ENCODE measurements at regions not wholly inside any gene's neighbourhood (a gene's known extent, or its start where the extent isn't known, plus 50 kb on each side); places are given as distances from the start of the nearest gene placed in this dataset.
"Not testable (repeated sequence)": the region's sequence is repeated elsewhere in the genome, so short reads cannot be mapped to it uniquely, and the experiment has no call there.

- H3K27ac ChIP-seq (ENCODE audit: insufficient read depth in 1 of 2, low read depth in 1 of 2, low read length in 2 of 2, poor library complexity in 1 of 2, severe bottlenecking in 2 of 2), result no peak overlapping the region
- no peaks in the 10 kb centered on the region for H3K4me1 ChIP-seq (ENCODE audit: control extremely low read depth in 1 of 4, control insufficient read depth in 4 of 4, insufficient read depth in 4 of 4, low read length in 3 of 4)
- no peaks in the 10 kb centered on the region for H3K36me3 ChIP-seq (ENCODE audit: control insufficient read depth in 4 of 4, insufficient read depth in 4 of 4, low read length in 3 of 4)
- DNase-seq, result no peak
- H3K9me3 ChIP-seq (ENCODE audit: control extremely low read depth in 1 of 5, control insufficient read depth in 4 of 5, insufficient read depth in 2 of 5, low read depth in 1 of 5, low read length in 4 of 5), result no peaks in the 10 kb centered on the region
- ChIA-PET POLR2A (no interaction called here), CTCF (no interaction called here)
- H3K27me3 ChIP-seq (replicated peaks in 2 of 5; ENCODE audit: control insufficient read depth in 4 of 5, insufficient read depth in 5 of 5, low read length in 4 of 5), result no peaks in the 10 kb centered on the region
- WGBS (ENCODE audit: insufficient coverage), result 100% methylated on average over 2 of the region's 4 CpGs
- H3K4me3 ChIP-seq (ENCODE audit: control insufficient read depth in 1 of 7, extremely low read depth in 1 of 7, insufficient read depth in 4 of 7, low read depth in 2 of 7, low read length in 6 of 7), result no peak overlapping the region
Measured at GRCh38 chr16:60407034-60407433, 1629.2 kb downstream of the CDH8 start.

GRCh38 chr16:60405286-60405685, 1631.0 kb downstream of the CDH8 start:
- ChIA-PET CTCF (interaction anchor here (0.6 kb wide), 1 partner anchor 12 kb away, joined by 3 read pairs; no protein-coding TSS in a partner anchor), POLR2A (no interaction called here)
- Histone ChIP-seq H3K4me1 (ENCODE audit: control extremely low read depth in 1 of 4, control insufficient read depth in 4 of 4, insufficient read depth in 4 of 4, low read length in 3 of 4) (no peaks in the 10 kb centered on the region), H3K4me3 (ENCODE audit: control insufficient read depth in 1 of 7, extremely low read depth in 1 of 7, insufficient read depth in 4 of 7, low read depth in 2 of 7, low read length in 6 of 7) (no peak overlapping the region), H3K9me3 (ENCODE audit: control extremely low read depth in 1 of 5, control insufficient read depth in 4 of 5, insufficient read depth in 2 of 5, low read depth in 1 of 5, low read length in 4 of 5) (no peaks in the 10 kb centered on the region), H3K27ac (ENCODE audit: insufficient read depth in 1 of 2, low read depth in 1 of 2, low read length in 2 of 2, poor library complexity in 1 of 2, severe bottlenecking in 2 of 2) (no peak overlapping the region), H3K36me3 (ENCODE audit: control insufficient read depth in 4 of 4, insufficient read depth in 4 of 4, low read length in 3 of 4) (no peaks in the 10 kb centered on the region), H3K27me3 (replicated peaks in 2 of 5; ENCODE audit: control insufficient read depth in 4 of 5, insufficient read depth in 5 of 5, low read length in 4 of 5) (no peaks in the 10 kb centered on the region)
- WGBS (ENCODE audit: insufficient coverage), result no CpG with 5 or more reads among the region's 2 CpGs
- no peak for DNase-seq

- no peak for DNase-seq
- ChIA-PET POLR2A (no interaction called here), CTCF (no interaction called here)
- no peaks in the 10 kb centered on the region for H3K4me1 ChIP-seq (ENCODE audit: control extremely low read depth in 1 of 4, control insufficient read depth in 4 of 4, insufficient read depth in 4 of 4, low read length in 3 of 4)
- no peaks in the 10 kb centered on the region for H3K27me3 ChIP-seq (replicated peaks in 2 of 5; ENCODE audit: control insufficient read depth in 4 of 5, insufficient read depth in 5 of 5, low read length in 4 of 5)
- H3K27ac ChIP-seq (ENCODE audit: insufficient read depth in 1 of 2, low read depth in 1 of 2, low read length in 2 of 2, poor library complexity in 1 of 2, severe bottlenecking in 2 of 2), result no peak overlapping the region
- H3K9me3 ChIP-seq (ENCODE audit: control extremely low read depth in 1 of 5, control insufficient read depth in 4 of 5, insufficient read depth in 2 of 5, low read depth in 1 of 5, low read length in 4 of 5), result no peaks in the 10 kb centered on the region
- 100% methylated on average over 1 of the region's 3 CpGs for WGBS (ENCODE audit: insufficient coverage)
- H3K36me3 ChIP-seq (ENCODE audit: control insufficient read depth in 4 of 4, insufficient read depth in 4 of 4, low read length in 3 of 4), result no peaks in the 10 kb centered on the region
- no peak overlapping the region for H3K4me3 ChIP-seq (ENCODE audit: control insufficient read depth in 1 of 7, extremely low read depth in 1 of 7, insufficient read depth in 4 of 7, low read depth in 2 of 7, low read length in 6 of 7)
Measured at GRCh38 chr16:60404401-60404800, 1631.8 kb downstream of the CDH8 start.

- H3K27ac ChIP-seq (ENCODE audit: insufficient read depth in 1 of 2, low read depth in 1 of 2, low read length in 2 of 2, poor library complexity in 1 of 2, severe bottlenecking in 2 of 2); CTCF ChIA-PET; H3K4me1 ChIP-seq (ENCODE audit: control extremely low read depth in 1 of 4, control insufficient read depth in 4 of 4, insufficient read depth in 4 of 4, low read length in 3 of 4); H3K36me3 ChIP-seq (ENCODE audit: control insufficient read depth in 4 of 4, insufficient read depth in 4 of 4, low read length in 3 of 4); DNase-seq; POLR2A ChIA-PET; H3K27me3 ChIP-seq (replicated peaks in 2 of 5; ENCODE audit: control insufficient read depth in 4 of 5, insufficient read depth in 5 of 5, low read length in 4 of 5); H3K4me3 ChIP-seq (ENCODE audit: control insufficient read depth in 1 of 7, extremely low read depth in 1 of 7, insufficient read depth in 4 of 7, low read depth in 2 of 7, low read length in 6 of 7); H3K9me3 ChIP-seq (ENCODE audit: control extremely low read depth in 1 of 5, control insufficient read depth in 4 of 5, insufficient read depth in 2 of 5, low read depth in 1 of 5, low read length in 4 of 5): not testable (repeated sequence)
- WGBS (ENCODE audit: insufficient coverage), result 97% methylated on average over 6 of the region's 9 CpGs
Measured at GRCh38 chr16:60402941-60403340, 1633.3 kb downstream of the CDH8 start.

- CTCF ChIA-PET, result no interaction called here
- Histone ChIP-seq H3K4me3 (ENCODE audit: control insufficient read depth in 1 of 7, extremely low read depth in 1 of 7, insufficient read depth in 4 of 7, low read depth in 2 of 7, low read length in 6 of 7) (no peak overlapping the region), H3K9me3 (ENCODE audit: control extremely low read depth in 1 of 5, control insufficient read depth in 4 of 5, insufficient read depth in 2 of 5, low read depth in 1 of 5, low read length in 4 of 5) (no peaks in the 10 kb centered on the region), H3K27me3 (replicated peaks in 2 of 5; ENCODE audit: control insufficient read depth in 4 of 5, insufficient read depth in 5 of 5, low read length in 4 of 5) (no peaks in the 10 kb centered on the region), H3K36me3 (ENCODE audit: control insufficient read depth in 4 of 4, insufficient read depth in 4 of 4, low read length in 3 of 4) (no peaks in the 10 kb centered on the region), H3K4me1 (ENCODE audit: control extremely low read depth in 1 of 4, control insufficient read depth in 4 of 4, insufficient read depth in 4 of 4, low read length in 3 of 4) (no peaks in the 10 kb centered on the region), H3K27ac (ENCODE audit: insufficient read depth in 1 of 2, low read depth in 1 of 2, low read length in 2 of 2, poor library complexity in 1 of 2, severe bottlenecking in 2 of 2) (no peak overlapping the region)
- WGBS (ENCODE audit: insufficient coverage), result 90% methylated on average over 1 of the region's 4 CpGs
- DNase-seq, result no peak
- POLR2A ChIA-PET, result interaction anchor here (0.6 kb wide), 1 partner anchor 891 kb away, joined by 5 read pairs; no protein-coding TSS in a partner anchor
Measured at GRCh38 chr16:60392380-60392779, 1643.9 kb downstream of the CDH8 start.

- DNase-seq, result no peak
- H3K4me3 ChIP-seq (ENCODE audit: control insufficient read depth in 1 of 7, extremely low read depth in 1 of 7, insufficient read depth in 4 of 7, low read depth in 2 of 7, low read length in 6 of 7), result no peak overlapping the region
- ChIA-PET POLR2A (no interaction called here), CTCF (no interaction called here)
- H3K27me3 ChIP-seq (replicated peaks in 2 of 5; ENCODE audit: control insufficient read depth in 4 of 5, insufficient read depth in 5 of 5, low read length in 4 of 5), result no peaks in the 10 kb centered on the region
- 71% methylated on average over 1 of the region's 2 CpGs for WGBS (ENCODE audit: insufficient coverage)
- H3K27ac ChIP-seq (ENCODE audit: insufficient read depth in 1 of 2, low read depth in 1 of 2, low read length in 2 of 2, poor library complexity in 1 of 2, severe bottlenecking in 2 of 2), result no peak overlapping the region
- no peaks in the 10 kb centered on the region for H3K36me3 ChIP-seq (ENCODE audit: control insufficient read depth in 4 of 4, insufficient read depth in 4 of 4, low read length in 3 of 4)
- no peaks in the 10 kb centered on the region for H3K9me3 ChIP-seq (ENCODE audit: control extremely low read depth in 1 of 5, control insufficient read depth in 4 of 5, insufficient read depth in 2 of 5, low read depth in 1 of 5, low read length in 4 of 5)
- no peaks in the 10 kb centered on the region for H3K4me1 ChIP-seq (ENCODE audit: control extremely low read depth in 1 of 4, control insufficient read depth in 4 of 4, insufficient read depth in 4 of 4, low read length in 3 of 4)
Measured at GRCh38 chr16:60371591-60371990, 1637.5 kb upstream of the GOT2 start.

GRCh38 chr16:60367739-60368138, 1633.6 kb upstream of the GOT2 start:
- Histone ChIP-seq H3K27me3 (replicated peaks in 2 of 5; ENCODE audit: control insufficient read depth in 4 of 5, insufficient read depth in 5 of 5, low read length in 4 of 5) (no peaks in the 10 kb centered on the region), H3K4me3 (ENCODE audit: control insufficient read depth in 1 of 7, extremely low read depth in 1 of 7, insufficient read depth in 4 of 7, low read depth in 2 of 7, low read length in 6 of 7) (no peak overlapping the region), H3K9me3 (ENCODE audit: control extremely low read depth in 1 of 5, control insufficient read depth in 4 of 5, insufficient read depth in 2 of 5, low read depth in 1 of 5, low read length in 4 of 5) (no peaks in the 10 kb centered on the region), H3K4me1 (ENCODE audit: control extremely low read depth in 1 of 4, control insufficient read depth in 4 of 4, insufficient read depth in 4 of 4, low read length in 3 of 4) (no peaks in the 10 kb centered on the region), H3K27ac (ENCODE audit: insufficient read depth in 1 of 2, low read depth in 1 of 2, low read length in 2 of 2, poor library complexity in 1 of 2, severe bottlenecking in 2 of 2) (no peak overlapping the region), H3K36me3 (ENCODE audit: control insufficient read depth in 4 of 4, insufficient read depth in 4 of 4, low read length in 3 of 4) (no peaks in the 10 kb centered on the region)
- CTCF ChIA-PET, result no interaction called here
- no peak for DNase-seq
- POLR2A ChIA-PET, result no interaction called here
- WGBS (ENCODE audit: insufficient coverage), result 81% methylated on average over 2 of the region's 3 CpGs

Measured in common myeloid progenitor, CD34-positive (primary cell).